Hematopoietic multipotent progenitor cell treated with erythropoietin and hydrocortisone succinate and interleukin-3 and kit ligand, for 17 days (in vitro differentiated cells): ENCODE measurements at regions not wholly inside any gene's neighbourhood (a gene's known extent, or its start where the extent isn't known, plus 50 kb on each side); places are given as distances from the start of the nearest gene placed in this dataset.
"Not testable (repeated sequence)": the region's sequence is repeated elsewhere in the genome, so short reads cannot be mapped to it uniquely, and the experiment has no call there.

Experiments
- DNase-seq: peaks from one replicate; pipeline ENCODE4 v3.0.0-alpha.2; 2015; ENCODE audit warnings: low spot score

- no peak for DNase-seq
These were observed 325.3 kb downstream of the GJA1 start for GRCh38 chr6:121760745-121761144.

DNA sequence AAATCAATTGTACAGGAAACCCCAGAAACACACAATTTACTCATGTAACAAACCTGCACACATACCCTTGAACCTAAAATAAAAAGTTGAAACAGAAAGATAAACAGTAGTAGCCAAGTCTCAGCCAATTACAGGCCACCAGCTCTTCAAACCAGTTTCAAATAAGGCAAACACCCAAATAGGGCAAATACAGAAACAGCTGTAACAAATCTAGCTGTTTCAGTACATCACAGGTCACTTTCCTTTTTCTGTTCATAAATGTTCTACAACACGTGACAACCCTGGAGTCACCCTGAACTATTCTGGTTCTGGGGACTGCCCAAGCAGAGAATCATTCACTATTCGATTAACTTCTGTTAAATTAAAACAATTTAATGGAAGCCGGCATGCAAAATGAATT lies 329.0 kb downstream of the GJA1 start:
- DNase-seq, result no peak

DNA sequence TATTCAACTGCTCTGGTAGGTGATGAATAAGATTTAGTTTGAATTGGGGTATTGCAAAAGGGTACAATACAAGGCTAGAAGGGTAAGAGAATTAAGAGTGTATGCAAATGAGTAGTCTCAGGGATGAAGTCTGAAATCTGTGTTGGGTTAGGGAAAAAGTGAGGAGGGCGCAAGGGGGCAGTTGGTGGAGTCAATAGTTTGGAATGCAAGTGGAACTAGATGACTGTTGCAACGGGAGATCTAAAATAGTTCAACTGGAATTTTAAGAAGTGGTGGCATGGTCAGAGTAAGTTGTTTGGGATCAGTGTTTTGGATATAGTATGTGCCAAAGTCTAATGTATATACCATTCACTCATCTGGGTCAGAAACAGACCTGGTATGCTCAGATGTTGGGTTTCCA lies 329.6 kb downstream of the GJA1 start:
- DNase-seq, result no peak

GRCh38 chr6:121767211-121767610 lies 331.8 kb downstream of the GJA1 start:
- no peak for DNase-seq

DNA sequence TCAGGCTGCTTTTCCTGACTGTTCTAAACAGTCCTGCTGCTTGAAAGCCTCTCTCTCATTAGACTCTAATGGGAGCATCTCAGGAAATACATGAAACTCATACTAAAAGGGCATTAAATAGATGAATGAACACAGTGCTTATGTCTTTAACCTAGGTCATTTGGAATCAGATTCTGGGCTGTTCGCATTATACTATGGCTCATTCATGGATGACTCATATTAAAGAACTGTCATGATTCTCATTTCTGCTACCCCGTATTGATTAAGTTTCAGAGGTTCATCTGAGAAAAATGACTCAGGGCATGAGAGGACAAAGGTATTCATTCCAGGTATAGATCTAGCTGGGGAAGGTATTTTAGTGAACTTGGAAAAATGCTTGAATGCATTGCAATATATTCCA lies 335.5 kb downstream of the GJA1 start:
- no peak for DNase-seq

DNA sequence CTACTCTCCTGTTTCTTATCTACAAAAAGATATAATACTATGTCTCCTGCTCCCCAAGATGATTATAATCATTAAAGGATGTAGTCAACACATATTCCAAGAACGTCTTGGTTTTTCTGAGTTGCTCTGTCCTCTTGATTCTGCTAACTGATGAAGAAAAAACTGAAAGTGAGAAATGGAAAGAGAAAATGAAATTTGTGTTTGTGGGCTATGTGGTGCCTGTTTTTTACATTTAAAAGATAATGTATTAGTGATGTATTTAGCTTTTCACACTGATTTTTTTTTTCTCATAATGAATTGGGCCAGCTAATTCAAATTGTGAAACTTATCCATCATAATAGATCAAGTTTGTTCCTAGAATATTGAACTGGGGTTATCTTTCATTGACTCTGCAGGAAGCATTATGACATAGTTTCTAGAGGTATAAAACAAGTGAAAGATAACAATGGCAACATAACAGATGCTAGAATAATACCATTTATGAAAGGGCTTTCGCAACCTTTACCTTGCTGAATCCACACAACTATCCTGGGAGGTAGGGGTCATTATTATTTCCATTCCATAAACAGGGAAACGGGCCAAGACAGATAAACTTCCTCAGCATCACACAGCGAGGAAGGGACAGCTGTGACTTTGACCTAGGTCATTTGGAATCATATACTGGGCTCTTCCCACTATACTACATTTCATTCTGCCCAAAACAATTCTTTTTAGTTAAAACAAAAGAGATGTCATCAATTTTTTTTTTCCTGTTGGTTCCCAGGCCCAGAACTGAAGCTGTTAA lies 336.7 kb downstream of the GJA1 start:
- no peak for DNase-seq

GRCh38 chr6:121776054-121776453 lies 340.6 kb downstream of the GJA1 start:
- DNase-seq, result no peak

DNA sequence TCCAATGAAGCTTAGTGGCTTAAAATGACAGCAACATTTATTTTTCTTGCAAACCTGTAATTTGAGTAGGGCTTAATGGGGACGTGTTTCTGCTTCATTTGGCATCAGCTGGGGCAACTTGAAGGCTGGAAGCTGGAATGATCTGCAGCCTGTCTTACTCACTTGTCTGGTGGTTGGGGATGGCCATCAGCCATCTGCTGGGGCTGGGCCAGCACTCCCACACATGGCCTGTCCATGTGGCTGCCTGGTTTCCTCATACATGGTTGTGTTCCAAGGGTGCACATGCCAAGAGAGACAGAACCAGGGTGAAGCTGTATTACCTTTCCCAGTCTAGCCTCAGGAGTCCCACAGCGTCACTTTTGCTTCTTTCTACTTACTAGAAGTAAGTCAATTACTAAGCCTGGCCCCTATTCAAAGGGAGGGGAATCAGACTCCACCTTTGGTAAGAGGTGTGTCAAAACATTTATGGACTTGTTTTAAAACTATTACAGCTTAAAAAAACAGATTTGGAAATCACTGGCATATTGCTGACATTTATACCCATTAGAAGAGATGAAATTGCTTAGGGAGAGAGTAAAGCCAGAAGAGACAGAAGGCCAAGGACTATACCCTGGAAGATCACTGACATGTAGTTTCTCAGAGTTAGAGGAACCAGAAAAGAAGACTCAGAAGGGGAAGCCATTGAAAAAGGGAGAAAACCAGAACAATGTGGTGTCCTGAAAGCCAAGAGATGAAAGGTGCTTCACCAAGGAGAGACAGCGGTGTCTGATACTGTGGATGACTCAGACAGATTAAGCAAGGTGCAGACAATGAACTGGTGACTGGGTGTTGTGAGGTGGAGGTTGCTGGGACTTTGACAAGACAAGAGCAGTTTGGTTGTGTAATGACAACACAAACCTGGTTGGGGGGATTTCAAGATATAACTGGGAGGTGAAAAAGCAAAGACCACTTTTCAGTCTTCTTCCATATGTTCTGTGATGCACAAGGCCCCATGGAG lies 345.2 kb downstream of the GJA1 start:
- no peak for DNase-seq

- no peak for DNase-seq
These were observed 356.2 kb downstream of the GJA1 start for GRCh38 chr6:121791396-121792315.

- no peak for DNase-seq
These were observed 359.2 kb downstream of the GJA1 start for GRCh38 chr6:121794630-121795029.

- DNase-seq, result not testable (repeated sequence)
These were observed 362.2 kb downstream of the GJA1 start for GRCh38 chr6:121797598-121797997.

DNA sequence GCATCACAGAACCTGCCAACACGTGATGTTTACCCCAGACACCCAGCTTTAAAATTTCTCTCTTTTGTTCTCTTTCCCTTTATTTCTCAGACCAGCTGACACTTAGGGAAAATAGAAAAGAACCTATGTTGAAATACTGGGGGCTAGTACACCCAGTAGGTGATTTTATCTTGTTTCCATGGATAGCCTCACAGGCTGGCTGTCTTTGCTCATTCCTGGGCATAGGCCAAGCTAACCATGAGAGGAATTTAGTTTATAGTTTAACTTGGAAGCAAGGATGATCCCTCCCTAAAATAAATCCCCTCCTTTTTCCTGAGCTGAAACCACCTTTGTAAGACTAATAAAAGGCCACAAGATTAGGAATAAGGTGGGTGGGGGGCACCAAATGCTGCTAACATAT lies 362.7 kb downstream of the GJA1 start:
- DNase-seq, result not testable (repeated sequence)

DNA sequence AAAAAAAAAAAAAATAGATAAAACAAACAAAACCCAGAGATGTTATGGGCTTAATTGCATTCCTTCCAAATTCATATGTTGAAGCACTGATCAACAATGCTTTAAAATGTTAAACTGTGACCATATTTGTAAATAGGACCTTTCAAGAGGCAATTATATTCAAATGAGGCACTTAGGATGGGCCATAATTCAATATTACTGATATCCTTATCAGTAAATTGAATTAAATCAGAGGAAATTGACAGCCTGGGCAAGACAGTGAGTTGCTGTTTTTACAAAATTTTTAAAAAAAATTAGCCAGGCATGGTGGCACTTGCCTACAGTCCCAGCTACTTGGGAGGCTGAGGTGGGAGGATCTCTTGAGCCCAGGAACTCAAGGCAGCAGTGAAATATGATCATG lies 364.1 kb downstream of the GJA1 start:
- no peak for DNase-seq

DNA sequence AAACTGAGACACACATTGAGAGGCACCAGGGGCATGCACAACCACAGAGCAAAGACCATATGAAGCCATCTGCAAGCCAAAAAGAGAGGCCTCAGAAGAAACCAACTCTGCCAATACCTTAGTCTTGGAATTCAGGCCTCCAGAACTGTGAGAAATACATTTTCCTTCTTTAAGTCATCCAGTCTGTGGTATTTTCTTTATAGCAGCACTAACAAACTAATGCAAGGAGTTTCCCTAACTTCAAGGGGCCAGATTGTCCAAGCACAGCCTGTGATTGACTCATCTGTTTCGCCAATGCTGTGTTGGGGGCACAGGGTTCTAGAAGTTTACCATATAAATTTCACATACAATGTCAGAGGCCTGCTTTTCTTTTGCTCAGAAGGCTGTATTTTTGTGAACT lies 364.6 kb downstream of the GJA1 start:
- no peak for DNase-seq

GRCh38 chr6:121806116-121806515 lies 370.7 kb downstream of the GJA1 start:
- no peak for DNase-seq

GRCh38 chr6:121809211-121809610 lies 373.8 kb downstream of the GJA1 start:
- no peak for DNase-seq

- no peak for DNase-seq
These were observed 374.9 kb downstream of the GJA1 start for GRCh38 chr6:121810158-121811032.

GRCh38 chr6:121811106-121811505 lies 375.7 kb downstream of the GJA1 start:
- DNase-seq, result no peak

DNA sequence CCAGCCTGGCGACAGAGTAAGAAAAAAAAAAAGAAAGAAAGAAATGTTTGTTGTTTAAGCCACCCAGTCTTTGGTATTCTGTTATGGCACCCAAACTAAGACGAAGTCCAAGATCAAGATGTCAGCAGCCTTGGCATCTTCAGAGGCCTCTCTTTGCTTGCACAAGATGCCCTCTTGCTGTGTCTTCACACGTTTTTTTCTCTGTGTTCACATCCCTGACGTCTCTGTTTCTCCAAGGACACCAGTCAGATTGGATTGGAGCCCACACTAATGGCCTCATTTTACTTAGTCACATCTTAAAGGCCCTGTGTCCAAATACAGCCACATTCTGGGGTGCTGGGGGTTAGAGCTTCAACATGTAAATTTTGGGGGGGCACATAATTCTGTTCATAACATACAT lies 380.9 kb downstream of the GJA1 start:
- no peak for DNase-seq

DNA sequence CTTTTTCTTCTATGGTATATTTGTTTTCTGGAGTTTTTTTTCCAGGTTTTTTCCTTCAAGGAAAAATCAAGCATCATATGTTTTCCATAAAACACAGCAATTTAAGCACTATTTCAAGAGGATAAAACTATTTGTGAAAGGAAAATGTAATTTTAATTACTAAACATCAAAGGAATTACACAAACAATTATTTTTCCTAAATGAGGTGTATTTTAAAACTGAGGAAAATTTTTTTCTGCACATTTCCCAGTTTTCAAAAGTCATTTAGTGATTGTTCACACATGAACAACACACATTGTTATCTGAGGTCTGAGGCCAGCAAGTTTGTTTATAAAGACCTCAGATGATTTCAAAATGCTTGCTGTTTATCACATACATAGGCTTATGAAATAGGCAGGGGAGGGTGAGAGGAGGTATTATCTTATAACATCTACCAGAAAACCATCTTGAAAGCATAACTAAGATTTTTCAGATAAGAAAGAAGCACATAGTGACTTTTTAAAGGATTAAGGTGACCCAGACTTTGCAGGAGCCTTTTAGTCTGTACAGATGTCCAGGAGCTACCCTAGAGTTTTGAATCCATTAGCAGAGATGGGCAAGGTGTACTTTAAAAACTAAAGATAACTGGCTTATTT lies 381.6 kb downstream of the GJA1 start:
- no peak for DNase-seq
